Trophoblast cell (in vitro differentiated cells and primary cell): ENCODE measurements at regions not wholly inside any gene's neighbourhood (a gene's known extent, or its start where the extent isn't known, plus 50 kb on each side); places are given as distances from the start of the nearest gene placed in this dataset.
"Not testable (repeated sequence)": the region's sequence is repeated elsewhere in the genome, so short reads cannot be mapped to it uniquely, and the experiment has no call there.

Experiments
- DNase-seq, 2 donors: peaks; one replicate each; pipeline ENCODE4 v3.0.0-alpha.2; 2016
- H2AFZ ChIP-seq: 2 replicates; pipeline ENCODE4 v1.6.1; 2013; ENCODE audit warnings: low read length, moderate library complexity, mild to moderate bottlenecking; ENCODE audit not compliant: insufficient read depth, poor library complexity
- H2AK5ac ChIP-seq: 2 replicates; pipeline ENCODE4 v1.6.1; 2013; ENCODE audit warnings: mild to moderate bottlenecking, low read length
- H2BK120ac ChIP-seq: 2 replicates; pipeline ENCODE4 v1.6.1; 2013; ENCODE audit warnings: low read length, mild to moderate bottlenecking, moderate library complexity; ENCODE audit not compliant: insufficient read depth, poor library complexity
- H2BK12ac ChIP-seq: 2 replicates; pipeline ENCODE4 v1.6.1; 2013; ENCODE audit warnings: mild to moderate bottlenecking, low read length, moderate library complexity
- H2BK5ac ChIP-seq: 2 replicates; pipeline ENCODE4 v1.6.1; 2013; ENCODE audit warnings: low read length, low read depth, moderate library complexity, mild to moderate bottlenecking; ENCODE audit not compliant: poor library complexity
- H3K14ac ChIP-seq: 2 replicates; pipeline ENCODE4 v1.6.1; 2013; ENCODE audit warnings: mild to moderate bottlenecking, low read length
- H3K18ac ChIP-seq: 2 replicates; pipeline ENCODE4 v1.6.1; 2013; ENCODE audit warnings: mild to moderate bottlenecking, low read length
- H3K23ac ChIP-seq: 2 replicates; pipeline ENCODE4 v1.6.1; 2013; ENCODE audit warnings: low read length
- H3K27ac ChIP-seq: 2 replicates; pipeline ENCODE4 v1.5.1; 2013; ENCODE audit warnings: low read depth, mild to moderate bottlenecking, inconsistent platforms, low read length, moderate library complexity
- H3K27me3 ChIP-seq: 2 replicates; pipeline ENCODE4 v1.6.1; 2013; ENCODE audit warnings: inconsistent platforms, mild to moderate bottlenecking, low read length, moderate library complexity; ENCODE audit not compliant: insufficient read depth
- H3K36me3 ChIP-seq, 2 experiments: 1 replicate in 1 of 2; 2 replicates in 1 of 2; pipeline ENCODE4 v1.6.1; 2013; ENCODE audit warnings: low read length in 2 of 2, mild to moderate bottlenecking in 2 of 2, moderate library complexity in 1 of 2; ENCODE audit not compliant: insufficient read depth in 2 of 2, control insufficient read depth in 1 of 2
- H3K4ac ChIP-seq: 2 replicates; pipeline ENCODE4 v1.6.1; 2013; ENCODE audit warnings: low read depth, mild to moderate bottlenecking, low read length, moderate library complexity
- H3K4me1 ChIP-seq, 2 experiments: 1 replicate in 1 of 2; 2 replicates in 1 of 2; pipeline ENCODE4 v1.6.1; 2013; ENCODE audit warnings: low read length in 2 of 2, mild to moderate bottlenecking in 2 of 2, moderate library complexity in 1 of 2; ENCODE audit not compliant: insufficient read depth in 2 of 2, control insufficient read depth in 1 of 2
- H3K4me2 ChIP-seq: 2 replicates; pipeline ENCODE4 v1.6.1; 2013; ENCODE audit warnings: inconsistent platforms, mild to moderate bottlenecking, low read length, moderate library complexity
- H3K4me3 ChIP-seq: 2 replicates; pipeline ENCODE4 v1.5.1; 2013; ENCODE audit warnings: mild to moderate bottlenecking, low read depth, low read length, inconsistent platforms
- H3K79me1 ChIP-seq: one replicate; pipeline ENCODE4 v1.6.1; 2013; ENCODE audit warnings: low read length
- H3K79me2 ChIP-seq: 2 replicates; pipeline ENCODE4 v1.6.1; 2013; ENCODE audit warnings: low read length, mild to moderate bottlenecking; ENCODE audit not compliant: control insufficient read depth, insufficient read depth, poor library complexity
- H3K9ac ChIP-seq: 2 replicates; pipeline ENCODE4 v1.6.1; 2013; ENCODE audit warnings: mild to moderate bottlenecking, low read length
- H3K9me3 ChIP-seq: 2 replicates; pipeline ENCODE4 v1.6.1; 2013; ENCODE audit warnings: low read depth, mild to moderate bottlenecking, control low read depth, inconsistent platforms, low read length; ENCODE audit not compliant: insufficient read depth
- H4K12ac ChIP-seq: 2 replicates; pipeline ENCODE4 v1.6.1; 2013; ENCODE audit warnings: low read depth, mild to moderate bottlenecking, low read length, moderate library complexity
- H4K8ac ChIP-seq: 2 replicates; pipeline ENCODE4 v1.6.1; 2013; ENCODE audit warnings: low read depth, mild to moderate bottlenecking, low read length, moderate library complexity
- H4K91ac ChIP-seq: one replicate; pipeline ENCODE4 v1.6.1; 2013; ENCODE audit warnings: low read depth, mild to moderate bottlenecking, low read length, moderate library complexity
- WGBS: extraction: QIAGEN DNeasy Blood & Tissue Kit; methylation state at CpG from one replicate; pipeline ENCODE4 v1.1.7; 2013; ENCODE audit warnings: missing lambda C conversion rate; ENCODE audit not compliant: insufficient read length, insufficient coverage; ENCODE audit errors: extremely low coverage; 5-methylcytosine and 5-hydroxymethylcytosine counted together

DNA sequence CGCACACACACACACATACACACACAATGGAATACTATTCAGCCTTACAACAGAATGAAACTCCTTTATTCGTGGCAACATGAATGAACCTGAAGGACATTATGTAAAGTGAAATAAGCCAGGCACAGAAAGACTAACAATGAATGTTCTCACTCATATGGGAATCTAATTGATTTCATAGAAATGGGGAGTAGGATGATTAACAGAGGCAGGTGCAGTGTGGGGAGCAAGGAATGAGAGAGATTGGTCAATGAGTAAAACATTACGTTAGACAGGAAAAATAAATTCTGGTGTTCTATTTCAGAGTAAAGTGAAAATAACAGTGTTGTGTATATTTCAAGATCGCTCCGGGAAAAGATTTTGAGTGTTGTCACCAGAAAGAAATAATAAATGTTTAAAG lies 694.5 kb downstream of the NXPH1 start:
- no peaks in the 10 kb centered on the region for H3K27me3 ChIP-seq
- H2AFZ ChIP-seq, result no peak overlapping the region
- no peak overlapping the region for H3K4me2 ChIP-seq
- H3K23ac ChIP-seq, result no peak overlapping the region
- H3K27ac ChIP-seq, result no peak overlapping the region
- H3K4me3 ChIP-seq, result no peak overlapping the region
- H4K91ac ChIP-seq, result no peak overlapping the region
- DNase-seq, result no peak
- H3K4ac ChIP-seq, result no peak overlapping the region
- no peak overlapping the region for H2BK5ac ChIP-seq
- H4K12ac ChIP-seq, result no peak overlapping the region
- H4K8ac ChIP-seq, result no peak overlapping the region
- no peaks in the 10 kb centered on the region for H3K36me3 ChIP-seq
- H2AK5ac ChIP-seq, result no peak overlapping the region
- H3K14ac ChIP-seq, result no peak overlapping the region
- no peaks in the 10 kb centered on the region for H3K79me2 ChIP-seq
- no peak overlapping the region for H2BK12ac ChIP-seq
- H3K79me1 ChIP-seq, result no peaks in the 10 kb centered on the region
- H3K4me1 ChIP-seq, result no peaks in the 10 kb centered on the region
- no peak overlapping the region for H2BK120ac ChIP-seq
- no peak overlapping the region for H3K18ac ChIP-seq
- H3K9ac ChIP-seq, result no peak overlapping the region
- H3K9me3 ChIP-seq, result no peaks in the 10 kb centered on the region
- no CpG with 5 or more reads among the region's 5 CpGs for WGBS

DNA sequence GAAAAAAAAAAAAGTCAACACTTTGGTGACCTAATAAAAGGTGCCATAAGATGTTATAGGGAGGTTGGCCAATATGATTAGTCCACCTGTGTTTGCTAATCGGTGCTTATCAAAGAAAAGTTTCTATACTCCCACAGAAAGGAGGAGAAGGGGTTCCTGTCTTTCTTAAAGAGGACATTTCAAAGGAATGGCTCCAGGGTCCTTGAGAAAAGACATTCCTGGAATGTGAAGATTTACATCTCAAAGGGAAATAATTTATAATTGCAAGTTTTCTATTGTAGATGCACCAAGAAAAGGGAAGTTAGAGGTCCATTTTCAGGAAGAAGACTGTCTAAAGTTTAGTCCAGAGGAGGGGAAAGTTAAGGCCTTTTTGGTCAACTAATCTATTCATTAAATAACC lies 715.3 kb downstream of the NXPH1 start:
- Histone ChIP-seq H2BK12ac (no peak overlapping the region), H3K4me1 (no peaks in the 10 kb centered on the region), H3K14ac (no peak overlapping the region), H2BK5ac (no peak overlapping the region), H3K4me2 (no peak overlapping the region), H3K9ac (no peak overlapping the region), H3K4me3 (no peak overlapping the region), H3K23ac (no peak overlapping the region), H4K12ac (no peak overlapping the region), H2AK5ac (no peak overlapping the region), H4K91ac (no peak overlapping the region), H2AFZ (no peak overlapping the region), H3K18ac (no peak overlapping the region), H2BK120ac (no peak overlapping the region), H3K36me3 (no peaks in the 10 kb centered on the region), H3K79me1 (no peaks in the 10 kb centered on the region), H3K27me3 (no peaks in the 10 kb centered on the region), H3K79me2 (no peaks in the 10 kb centered on the region), H3K4ac (no peak overlapping the region), H3K27ac (no peak overlapping the region), H4K8ac (no peak overlapping the region), H3K9me3 (no peaks in the 10 kb centered on the region)
- DNase-seq, result no peak
- WGBS, result no CpG with 5 or more reads among the region's 1 CpG

DNA sequence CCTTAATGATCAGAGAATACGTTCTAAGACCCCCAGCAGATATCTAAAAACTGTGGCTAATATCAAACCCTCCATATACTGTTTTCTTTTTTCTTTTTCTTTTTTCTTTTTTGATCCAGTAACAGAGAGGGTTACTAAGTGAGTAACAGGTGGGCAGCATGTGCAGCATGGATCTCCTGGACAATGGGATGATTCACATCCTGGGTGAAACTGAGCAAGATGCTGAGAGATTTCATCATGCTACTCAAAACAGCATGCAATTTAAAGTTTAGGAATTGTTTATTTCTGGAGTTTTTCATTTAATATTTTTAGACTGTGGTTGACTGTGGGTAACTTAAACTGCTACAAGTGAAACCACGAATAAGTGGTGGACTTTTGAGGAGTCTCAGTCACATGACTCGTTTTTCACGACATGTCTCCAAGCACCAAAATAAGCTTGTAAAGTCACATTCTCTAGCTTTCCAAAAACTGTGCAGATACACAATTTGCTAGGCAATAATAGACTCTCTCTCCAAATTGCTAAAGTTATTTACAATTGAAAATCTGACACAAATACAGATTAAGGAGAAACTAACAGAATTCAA lies 716.2 kb downstream of the NXPH1 start:
- Histone ChIP-seq H3K27ac (no peak overlapping the region), H3K9me3 (no peaks in the 10 kb centered on the region), H4K8ac (no peak overlapping the region), H2BK12ac (no peak overlapping the region), H3K14ac (no peak overlapping the region), H2BK5ac (no peak overlapping the region), H3K27me3 (no peaks in the 10 kb centered on the region), H2AK5ac (no peak overlapping the region), H3K4me1 (no peaks in the 10 kb centered on the region), H3K79me2 (no peaks in the 10 kb centered on the region), H3K36me3 (no peaks in the 10 kb centered on the region), H3K9ac (no peak overlapping the region), H2AFZ (no peak overlapping the region), H2BK120ac (no peak overlapping the region), H4K12ac (no peak overlapping the region), H3K18ac (no peak overlapping the region), H3K23ac (no peak overlapping the region), H3K4ac (no peak overlapping the region), H4K91ac (no peak overlapping the region), H3K4me2 (no peak overlapping the region), H3K79me1 (no peaks in the 10 kb centered on the region), H3K4me3 (no peak overlapping the region)
- DNase-seq, result no peak
- WGBS, result no CpG with 5 or more reads among the region's 4 CpGs

DNA sequence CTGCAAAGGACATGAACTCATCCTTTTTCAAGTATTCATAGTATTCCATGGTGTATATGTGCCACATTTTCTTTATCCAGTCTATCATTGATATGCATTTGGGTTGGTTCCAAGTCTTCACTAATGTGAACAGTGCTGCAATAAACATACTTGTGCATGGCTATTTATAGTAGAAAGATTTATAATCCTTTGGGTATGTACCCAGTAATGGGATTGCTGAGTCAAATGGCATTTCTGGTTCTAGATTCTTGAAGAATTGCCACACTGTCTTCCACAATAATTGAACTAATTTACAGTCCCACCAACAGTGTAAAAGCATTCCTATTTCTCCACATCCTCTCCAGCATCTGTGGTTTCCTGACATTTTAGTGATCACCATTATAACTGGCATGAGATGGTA lies 730.3 kb downstream of the NXPH1 start:
- H2AK5ac ChIP-seq, H3K9ac ChIP-seq, H3K79me2 ChIP-seq, H2BK5ac ChIP-seq, H2BK12ac ChIP-seq, H4K8ac ChIP-seq, H3K4me1 ChIP-seq, DNase-seq, H4K12ac ChIP-seq, H3K23ac ChIP-seq, H3K36me3 ChIP-seq, H3K4me2 ChIP-seq, H3K9me3 ChIP-seq, H3K14ac ChIP-seq, H2AFZ ChIP-seq, H4K91ac ChIP-seq, H3K79me1 ChIP-seq, H2BK120ac ChIP-seq, H3K4me3 ChIP-seq, H3K18ac ChIP-seq, H3K27me3 ChIP-seq, H3K4ac ChIP-seq, H3K27ac ChIP-seq: not testable (repeated sequence)
